ENCODE measurements at regions not wholly inside any gene's neighbourhood (a gene's known extent, or its start where the extent isn't known, plus 50 kb on each side); places are given as distances from the start of the nearest gene placed in this dataset.

DNA sequence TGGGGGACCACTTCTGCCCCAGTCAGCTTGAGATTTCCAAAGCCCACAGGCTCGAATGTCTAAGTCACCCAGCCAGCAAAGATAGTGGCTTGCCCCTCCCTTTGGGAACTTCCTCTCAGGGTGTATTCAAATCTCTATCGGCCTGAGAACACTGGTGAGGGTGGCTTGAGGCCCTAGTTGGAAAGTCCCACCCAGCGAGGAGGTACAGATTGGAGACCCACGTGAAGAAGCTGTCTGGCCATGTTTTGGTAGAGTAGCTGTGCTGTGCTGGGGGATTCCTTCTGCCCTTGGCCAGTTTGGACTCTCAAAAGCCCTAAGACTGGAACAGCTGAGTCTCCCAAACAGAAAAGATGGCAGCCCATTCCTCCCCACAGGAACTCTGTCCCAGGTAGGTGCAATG is 172.7 kb upstream of the RIOK2 start:
- Mint-ChIP-seq H3K4me1 (ENCODE audit: low read depth in 2 of 2) (no peaks in the 10 kb centered on the region), H3K9me3 (peaks cover 11 to 46% of the 10 kb centered on the region in 2 donors), H3K27ac (no peak overlapping the region), H3K4me3 (no peak overlapping the region), H3K27me3 (no peaks in the 10 kb centered on the region), H3K36me3 (ENCODE audit: insufficient read depth) (no peaks in the 10 kb centered on the region)
- DNase-seq = no peak
- no peak for ATAC-seq (replicated peaks)

DNA sequence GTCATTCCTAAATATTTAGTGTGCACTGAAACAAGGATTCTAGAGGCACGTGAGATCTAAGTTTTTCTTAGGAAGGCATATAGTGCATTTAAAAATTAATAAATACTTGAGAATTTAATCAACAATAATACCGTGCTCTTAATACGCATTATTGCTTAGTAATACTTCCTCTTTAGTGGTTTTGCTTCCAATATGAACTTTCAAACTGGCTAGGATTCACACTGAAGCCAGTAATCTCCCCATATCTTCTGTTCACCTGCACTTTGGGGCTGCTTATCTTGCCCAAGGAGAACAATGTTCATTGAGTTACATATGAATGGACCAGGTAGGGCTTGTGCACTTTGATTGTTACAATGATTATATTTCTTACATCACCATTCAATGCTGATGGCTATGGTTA is 180.5 kb upstream of the RIOK2 start:
- no peaks in the 10 kb centered on the region for H3K36me3 Mint-ChIP-seq (ENCODE audit: insufficient read depth)
- H3K4me3 Mint-ChIP-seq = no peak overlapping the region
- no peaks in the 10 kb centered on the region for H3K4me1 Mint-ChIP-seq (ENCODE audit: low read depth in 2 of 2)
- peaks cover 3 to 10% of the 10 kb centered on the region in 2 donors for H3K9me3 Mint-ChIP-seq
- no peaks in the 10 kb centered on the region for H3K27me3 Mint-ChIP-seq
- ATAC-seq (replicated peaks) (no peak), DNase-seq (no peak)
- H3K27ac Mint-ChIP-seq = no peak overlapping the region

DNA sequence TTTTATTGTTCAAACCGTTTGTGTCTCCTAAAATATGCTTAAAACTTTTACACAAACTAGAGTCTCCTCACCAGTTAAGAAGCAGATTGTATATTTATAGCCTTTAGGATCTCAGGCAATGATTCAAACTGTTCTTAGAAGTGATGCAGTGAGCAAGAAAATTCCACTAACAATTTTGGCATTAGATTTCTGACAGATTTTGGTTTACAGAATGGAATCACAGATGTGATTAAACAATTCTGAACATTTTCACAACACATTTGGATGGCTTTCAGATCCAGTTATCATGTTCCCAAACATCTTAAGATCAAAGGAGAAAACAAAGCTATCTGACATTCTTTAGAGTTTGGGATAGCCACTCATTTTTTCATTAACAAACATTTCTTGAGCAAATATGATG is 181.7 kb upstream of the RIOK2 start:
- no peak overlapping the region for H3K4me3 Mint-ChIP-seq
- H3K4me1 Mint-ChIP-seq (ENCODE audit: low read depth in 2 of 2) = no peaks in the 10 kb centered on the region
- no peaks in the 10 kb centered on the region for H3K36me3 Mint-ChIP-seq (ENCODE audit: insufficient read depth)
- no peak for ATAC-seq (replicated peaks)
- no peak overlapping the region for H3K27ac Mint-ChIP-seq
- peaks cover 3 to 10% of the 10 kb centered on the region in 2 donors for H3K9me3 Mint-ChIP-seq
- no peak for DNase-seq
- no peaks in the 10 kb centered on the region for H3K27me3 Mint-ChIP-seq

DNA sequence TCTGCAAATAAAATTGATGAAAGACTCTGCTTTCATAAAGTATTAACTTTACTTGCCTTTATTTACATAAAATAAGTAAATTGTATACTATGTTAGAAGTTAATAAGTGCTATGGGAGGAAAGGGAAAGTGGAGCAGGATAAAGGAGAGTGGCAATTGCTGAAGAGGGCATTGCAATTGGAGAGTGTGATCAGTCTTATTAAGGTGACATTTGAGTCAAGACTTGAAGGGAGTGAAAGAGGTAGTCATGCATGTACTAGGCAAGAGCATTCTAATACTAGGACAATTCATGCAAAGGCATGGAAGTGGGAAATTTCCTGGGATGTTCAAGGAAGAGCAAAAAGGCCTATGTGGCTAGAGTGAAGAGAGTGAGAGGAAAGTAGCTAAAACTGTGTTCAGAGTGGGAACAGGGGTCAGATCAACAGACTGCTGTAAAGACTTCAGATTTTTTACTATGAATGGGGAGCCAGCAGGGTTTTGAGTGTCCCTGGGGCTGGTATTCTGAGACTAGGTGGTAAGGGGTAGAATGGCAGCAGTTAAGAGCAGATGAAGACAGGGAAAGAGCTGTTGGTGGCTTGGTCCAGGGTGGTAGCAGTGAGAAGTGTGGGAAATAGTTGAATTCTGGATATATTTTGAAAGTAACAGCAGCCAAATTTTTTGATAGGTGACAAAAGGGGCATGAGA is 182.3 kb upstream of the RIOK2 start:
- H3K9me3 Mint-ChIP-seq = peaks cover 5 to 10% of the 10 kb centered on the region in 2 donors
- H3K27ac Mint-ChIP-seq = no peak overlapping the region
- ATAC-seq (replicated peaks) = no peak
- no peak overlapping the region for H3K4me3 Mint-ChIP-seq
- H3K4me1 Mint-ChIP-seq (ENCODE audit: low read depth in 2 of 2) = no peaks in the 10 kb centered on the region
- no peaks in the 10 kb centered on the region for H3K27me3 Mint-ChIP-seq
- no peak for DNase-seq
- no peaks in the 10 kb centered on the region for H3K36me3 Mint-ChIP-seq (ENCODE audit: insufficient read depth)

DNA sequence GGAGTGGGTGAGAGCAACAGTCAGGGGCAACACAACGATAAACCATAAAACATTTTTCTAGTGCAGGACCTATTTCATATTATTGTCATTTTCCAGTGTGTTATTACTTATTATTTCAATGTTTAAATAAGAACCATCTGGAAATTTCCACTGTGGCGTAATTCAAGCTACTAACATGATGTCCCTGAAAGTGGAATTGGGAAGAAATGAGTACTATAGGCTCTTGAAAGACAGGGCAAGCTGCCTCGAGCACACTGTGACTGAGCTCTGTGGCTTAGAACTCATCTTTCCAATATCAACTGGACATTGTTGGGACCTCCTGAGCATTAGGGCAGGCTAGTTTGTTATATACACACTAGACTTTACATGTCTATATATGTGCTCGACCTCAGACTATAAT is 182.9 kb upstream of the RIOK2 start:
- H3K27me3 Mint-ChIP-seq = no peaks in the 10 kb centered on the region
- no peaks in the 10 kb centered on the region for H3K36me3 Mint-ChIP-seq (ENCODE audit: insufficient read depth)
- ATAC-seq (replicated peaks) (no peak), DNase-seq (no peak)
- peaks cover 5 to 10% of the 10 kb centered on the region in 2 donors for H3K9me3 Mint-ChIP-seq
- H3K27ac Mint-ChIP-seq = no peak overlapping the region
- no peaks in the 10 kb centered on the region for H3K4me1 Mint-ChIP-seq (ENCODE audit: low read depth in 2 of 2)
- no peak overlapping the region for H3K4me3 Mint-ChIP-seq

- no peaks in the 10 kb centered on the region for H3K4me1 Mint-ChIP-seq (ENCODE audit: low read depth in 2 of 2)
- DNase-seq (no peak), ATAC-seq (replicated peaks) (no peak)
- H3K27me3 Mint-ChIP-seq = no peaks in the 10 kb centered on the region
- H3K9me3 Mint-ChIP-seq = peaks cover 7 to 35% of the 10 kb centered on the region in 2 donors
- H3K4me3 Mint-ChIP-seq = no peak overlapping the region
- H3K36me3 Mint-ChIP-seq (ENCODE audit: insufficient read depth) = no peaks in the 10 kb centered on the region
- H3K27ac Mint-ChIP-seq = no peak overlapping the region
These were observed 192.9 kb upstream of the RIOK2 start for GRCh38 chr5:97375959-97376358.

DNA sequence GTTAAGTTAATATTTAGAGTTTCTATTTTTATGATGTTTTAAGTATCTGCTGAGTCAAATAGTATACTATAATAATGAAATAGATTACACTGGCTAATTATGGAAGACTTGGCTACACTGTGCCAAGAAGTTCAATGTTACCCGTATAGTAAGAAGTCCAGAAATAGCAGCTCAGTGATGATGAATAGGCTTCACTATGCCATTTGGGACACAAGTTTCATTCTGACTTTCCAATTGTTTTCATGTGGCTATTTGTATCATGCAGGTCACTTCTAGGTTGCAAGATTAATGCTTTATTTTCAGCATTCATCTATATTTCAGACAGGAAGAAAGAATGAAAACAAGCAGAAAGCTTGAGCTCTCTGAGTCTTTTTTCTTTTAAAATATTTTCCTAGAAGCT is 194.5 kb upstream of the RIOK2 start:
- peaks cover 6 to 28% of the 10 kb centered on the region in 2 donors for H3K9me3 Mint-ChIP-seq
- H3K27me3 Mint-ChIP-seq = no peaks in the 10 kb centered on the region
- H3K4me3 Mint-ChIP-seq = no peak overlapping the region
- DNase-seq = no peak
- no peak for ATAC-seq (replicated peaks)
- no peaks in the 10 kb centered on the region for H3K4me1 Mint-ChIP-seq (ENCODE audit: low read depth in 2 of 2)
- H3K27ac Mint-ChIP-seq = no peak overlapping the region
- H3K36me3 Mint-ChIP-seq (ENCODE audit: insufficient read depth) = no peaks in the 10 kb centered on the region

GRCh38 chr5:97383996-97384395 is 200.9 kb upstream of the RIOK2 start:
- H3K9me3 Mint-ChIP-seq = peaks cover 4 to 23% of the 10 kb centered on the region in 2 donors
- no peaks in the 10 kb centered on the region for H3K36me3 Mint-ChIP-seq (ENCODE audit: insufficient read depth)
- no peak overlapping the region for H3K27ac Mint-ChIP-seq
- DNase-seq (no peak), ATAC-seq (replicated peaks) (no peak)
- H3K4me3 Mint-ChIP-seq = no peak overlapping the region
- H3K27me3 Mint-ChIP-seq = no peaks in the 10 kb centered on the region
- no peaks in the 10 kb centered on the region for H3K4me1 Mint-ChIP-seq (ENCODE audit: low read depth in 2 of 2)

DNA sequence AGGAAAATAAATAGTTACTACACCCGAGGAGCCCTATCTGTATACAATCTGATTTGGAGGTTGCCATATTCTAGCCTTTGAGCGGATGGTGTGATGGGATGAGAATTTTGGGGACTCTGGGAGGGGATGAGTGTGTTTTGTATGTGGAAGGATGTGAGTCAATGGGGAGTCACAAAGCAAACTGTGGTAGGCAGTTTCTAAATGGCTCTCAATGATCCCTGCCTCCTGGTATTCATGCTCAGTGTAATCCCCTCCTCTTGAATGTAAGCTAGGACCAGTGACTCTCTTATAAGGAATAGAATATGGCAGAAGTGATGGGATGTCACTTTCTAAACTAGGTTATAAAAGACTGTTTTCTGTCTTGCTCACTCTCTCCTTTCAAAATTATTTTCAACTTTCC is 205.7 kb upstream of the RIOK2 start:
- Mint-ChIP-seq H3K27me3 (no peaks in the 10 kb centered on the region), H3K4me1 (ENCODE audit: low read depth in 2 of 2) (no peaks in the 10 kb centered on the region), H3K4me3 (no peak overlapping the region), H3K27ac (no peak overlapping the region), H3K9me3 (peaks cover 3 to 16% of the 10 kb centered on the region in 2 donors), H3K36me3 (ENCODE audit: insufficient read depth) (no peaks in the 10 kb centered on the region)
- ATAC-seq (replicated peaks) = no peak
- DNase-seq = no peak

GRCh38 chr5:97400537-97400936 is 217.5 kb upstream of the RIOK2 start:
- no peak overlapping the region for H3K27ac Mint-ChIP-seq
- no peaks in the 10 kb centered on the region for H3K4me1 Mint-ChIP-seq (ENCODE audit: low read depth in 2 of 2)
- no peak overlapping the region for H3K4me3 Mint-ChIP-seq
- DNase-seq = no peak
- no peaks in the 10 kb centered on the region for H3K27me3 Mint-ChIP-seq
- peaks cover 3 to 21% of the 10 kb centered on the region in 2 donors for H3K9me3 Mint-ChIP-seq
- H3K36me3 Mint-ChIP-seq (ENCODE audit: insufficient read depth) = peaks cover 3% of the 10 kb centered on the region
- ATAC-seq (replicated peaks) = no peak

GRCh38 chr5:97405941-97406340 is 222.9 kb upstream of the RIOK2 start:
- ATAC-seq (replicated peaks) (no peak), DNase-seq (no peak)
- peaks cover 3% of the 10 kb centered on the region for H3K36me3 Mint-ChIP-seq (ENCODE audit: insufficient read depth)
- H3K27ac Mint-ChIP-seq = no peak overlapping the region
- no peaks in the 10 kb centered on the region for H3K4me1 Mint-ChIP-seq (ENCODE audit: low read depth in 2 of 2)
- H3K27me3 Mint-ChIP-seq = no peaks in the 10 kb centered on the region
- peaks cover 5 to 24% of the 10 kb centered on the region in 2 donors for H3K9me3 Mint-ChIP-seq
- H3K4me3 Mint-ChIP-seq = no peak overlapping the region

GRCh38 chr5:97406946-97407676 is 224.1 kb upstream of the RIOK2 start:
- no peak for ATAC-seq (replicated peaks)
- Mint-ChIP-seq H3K27ac (no peak overlapping the region), H3K9me3 (peaks cover 5 to 28% of the 10 kb centered on the region in 2 donors), H3K27me3 (no peaks in the 10 kb centered on the region), H3K4me3 (no peak overlapping the region), H3K36me3 (ENCODE audit: insufficient read depth) (peaks cover 3% of the 10 kb centered on the region), H3K4me1 (ENCODE audit: low read depth in 2 of 2) (no peaks in the 10 kb centered on the region)
- no peak for DNase-seq

DNA sequence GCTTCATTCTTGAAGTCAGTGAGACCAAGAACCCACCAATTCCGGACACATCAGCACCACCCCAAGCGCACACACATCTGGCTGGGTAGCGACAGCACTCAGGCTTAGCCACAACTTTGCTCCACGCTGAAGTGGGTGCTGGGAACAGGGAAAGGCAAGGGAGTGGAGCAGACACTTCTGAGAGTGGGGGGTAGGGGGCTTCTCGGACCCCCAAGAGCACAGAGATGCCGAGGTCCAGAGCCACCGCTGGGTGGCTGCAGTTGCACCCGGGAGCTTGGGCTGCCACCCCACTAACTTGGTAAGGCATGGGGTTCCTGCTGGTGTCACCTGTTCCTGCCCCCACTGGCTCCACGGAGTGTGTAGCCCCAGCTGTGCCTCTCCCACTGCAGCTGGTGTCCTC is 225.3 kb upstream of the RIOK2 start:
- peaks cover 2 to 21% of the 10 kb centered on the region in 2 donors for H3K9me3 Mint-ChIP-seq

DNA sequence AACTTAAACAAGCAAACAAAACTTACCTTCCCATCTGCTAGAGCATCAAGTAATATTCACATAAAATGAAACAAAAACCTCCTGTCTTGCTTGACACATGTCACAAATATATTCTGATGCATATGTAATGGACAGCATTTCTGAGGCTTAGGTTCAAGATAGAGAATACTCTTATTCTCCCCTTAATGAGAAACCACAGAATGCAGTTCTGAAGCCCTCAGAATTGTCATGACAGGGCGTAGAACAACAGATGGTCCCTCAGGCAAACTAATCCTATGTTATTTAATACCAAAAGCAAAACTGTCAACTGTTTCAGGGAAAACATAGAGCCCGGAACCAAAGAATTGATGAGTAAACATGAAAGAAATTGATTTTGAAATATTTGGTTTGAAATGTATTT is 229.9 kb upstream of the RIOK2 start:
- ATAC-seq (replicated peaks) (no peak), DNase-seq (no peak)
- Mint-ChIP-seq H3K4me1 (ENCODE audit: low read depth in 2 of 2) (no peaks in the 10 kb centered on the region), H3K4me3 (no peak overlapping the region), H3K36me3 (ENCODE audit: insufficient read depth) (no peaks in the 10 kb centered on the region), H3K9me3 (peaks cover 0 to 8% of the 10 kb centered on the region in 2 donors), H3K27ac (no peak overlapping the region), H3K27me3 (no peaks in the 10 kb centered on the region)

More for the DNA sequence above, 225.3 kb upstream of the RIOK2 start:
- Mint-ChIP-seq H3K4me1 (ENCODE audit: low read depth in 2 of 2) (no peaks in the 10 kb centered on the region), H3K36me3 (ENCODE audit: insufficient read depth) (peaks cover 3% of the 10 kb centered on the region), H3K27me3 (no peaks in the 10 kb centered on the region), H3K4me3 (no peak overlapping the region), H3K27ac (no peak overlapping the region)
- no peak for DNase-seq
- no peak for ATAC-seq (replicated peaks)

Data from effector memory CD8-positive, alpha-beta T cell (primary cell).